OCI-LY3 (cell line): ENCODE measurements at regions not wholly inside any gene's neighbourhood (a gene's known extent, or its start where the extent isn't known, plus 50 kb on each side); places are given as distances from the start of the nearest gene placed in this dataset.

ENCODE experiments used
- CTCF ChIP-seq: fragments of 200-600, 300-600 bp; sonication (generic); IDR thresholded peaks from 2 replicates; pipeline ENCODE4 v1.5.1; 2014; ENCODE audit warnings: antibody characterized with exemption, low read length, low read depth
- EZH2phosphoT487 ChIP-seq: fragments of 200-600 bp; shearing (Covaris generic); IDR thresholded peaks from 2 replicates; pipeline ENCODE4 v1.6.1; 2018; ENCODE audit warnings: antibody characterized with exemption, mixed run types, low read depth

GRCh38 chr4:30630431-30630830 lies 89.7 kb upstream of the PCDH7 start:
- TF ChIP-seq CTCF (no peak), EZH2phosphoT487 (no peak)
